Heart right ventricle (tissue), 16 donors: ENCODE measurements at regions not wholly inside any gene's neighbourhood (a gene's known extent, or its start where the extent isn't known, plus 50 kb on each side); places are given as distances from the start of the nearest gene placed in this dataset.
"Not testable (repeated sequence)": the region's sequence is repeated elsewhere in the genome, so short reads cannot be mapped to it uniquely, and the experiment has no call there.

Experiments
- ATAC-seq, 8 donors: fragments of 200-7000 bp; cut with Tn5 transposase; one replicate each; pipeline ENCODE4 v1.9.1; 2020; ENCODE audit warnings: mild to moderate bottlenecking in 8 of 8, moderate library complexity in 8 of 8, moderate number of reproducible peaks in 1 of 8
- DNase-seq, 2 donors: peaks; one replicate each; pipeline ENCODE4 v3.0.0-alpha.2; 2020
- H3K27ac ChIP-seq, 10 donors: fragments of 200-600 bp; sonication (generic) in 2 of 10; one replicate each; pipeline versions ENCODE4 v1.5.0 to v1.8.0; 2020 to 2022; ENCODE audit warnings: mild to moderate bottlenecking in 3 of 10
- H3K27me3 ChIP-seq, 7 donors: fragments of 200-600 bp; one replicate each; pipeline ENCODE4 v1.8.0; 2021 to 2022; ENCODE audit warnings: mild to moderate bottlenecking in 2 of 7
- H3K36me3 ChIP-seq, 9 donors: fragments of 200-600 bp; sonication (generic) in 1 of 9; one replicate each; pipeline versions ENCODE4 v1.5.0 to v1.8.0; 2020 to 2022; ENCODE audit warnings: mild to moderate bottlenecking in 2 of 9
- H3K4me1 ChIP-seq, 9 donors: fragments of 200-600 bp; sonication (generic) in 1 of 9; one replicate each; pipeline versions ENCODE4 v1.5.0 to v1.8.0; 2020 to 2022; ENCODE audit warnings: mild to moderate bottlenecking in 4 of 9
- H3K4me3 ChIP-seq, 10 donors: fragments of 200-600 bp; sonication (generic) in 2 of 10; one replicate each; pipeline versions ENCODE4 v1.5.0 to v1.8.0; 2020 to 2022; ENCODE audit warnings: mild to moderate bottlenecking in 7 of 10, moderate library complexity in 2 of 10
- H3K9me3 ChIP-seq, 11 donors: fragments of 200-600 bp in 10 of 11; sonication (generic) in 2 of 11; one replicate each; pipeline versions ENCODE4 v1.5.0 to v1.8.0; 2013 to 2022; ENCODE audit warnings: mild to moderate bottlenecking in 2 of 11, control low read depth in 1 of 11, moderate library complexity in 1 of 11
- CTCF ChIP-seq, 9 donors: fragments of 200-600 bp; sonication (generic) in 2 of 9; IDR thresholded peaks; one replicate each; pipeline versions ENCODE4 v1.5.0 to v1.8.0; 2021 to 2022; ENCODE audit warnings: antibody characterized with exemption in 9 of 9, mild to moderate bottlenecking in 5 of 9, moderate library complexity in 1 of 9
- WGBS, 2 donors: extraction: QIAGEN DNeasy Blood & Tissue Kit; methylation state at CpG; one replicate each; pipeline ENCODE4 v1.1.7; 2013; ENCODE audit warnings: inconsistent platforms in 1 of 2; 5-methylcytosine and 5-hydroxymethylcytosine counted together
- intact Hi-C, 10 donors: fragments of 100-400 bp; cut with DNase I; formaldehyde crosslinking; loops; one replicate each; pipeline versions ENCODE4 v1.11.1 to v1.14.2; 2022
- donor health status: Arrhythmogenic right ventricular cardiomyopathy.
- donor health status: ischemic (EF 13 %, LVEDD 7.1; RV severe dilation, severe dysfunction).
- donor health status: healthy with polysubstance abuse.
- donor health status: DM: no; HTN: yes; CAD: no.
- donor health status: DM: no; HTN: no; CAD: no.
- donor health status: ischemic (EF 25% LVEDD 6.9; RV normal size, moderate dysfunction).
- donor health status: ischemic (EF 25% LVEDD 5.7; RV mildly dilated, moderate dysfunction).
- donor health status: healthy.
- donor health status: DM: yes; HTN: yes; CAD: no.
- donor health status: Ischemic cardiomyopathy.
- donor health status: ischemic (EF 35%, LVEDD 5.7; RV mildly dilated, moderate dysfunction).
- donor health status: nonischemic (EF 11% LVEDD 7.7; RV severe dilation, severe dysfunction).
- donor health status: DM: yes; HTN: yes; CAD: no.
- donor health status: PGD.
- donor health status: ischemic (EF 29% LVEDD 5.4; RV normal size, mild dysfunction).
- donor health status: nonischemic (EF 23%, LVEDD 6.1; RV moderate dilation, normal function).

GRCh38 chr18:30792051-30792450 lies 250.5 kb downstream of the DSC3 start:
- Histone ChIP-seq H3K36me3 (no peaks in the 10 kb centered on the region), H3K27me3 (no peaks in the 10 kb centered on the region), H3K4me1 (no peaks in the 10 kb centered on the region), H3K4me3 (no peak overlapping the region), H3K27ac (no peak overlapping the region), H3K9me3 (no peaks in the 10 kb centered on the region)
- no peak for ATAC-seq
- intact Hi-C loops: no loop called here
- no peak for DNase-seq
- TF ChIP-seq CTCF (IDR thresholded peaks at IDR 0.05): no peak
- 61 to 75% methylated on average over 7 of the region's 7 CpGs for WGBS, 2 donors

GRCh38 chr18:30788411-30788991 lies 254.0 kb downstream of the DSC3 start:
- H3K4me3 ChIP-seq, H3K27me3 ChIP-seq, DNase-seq, H3K4me1 ChIP-seq, ATAC-seq, intact Hi-C loops, H3K27ac ChIP-seq, H3K36me3 ChIP-seq, H3K9me3 ChIP-seq: not testable (repeated sequence)
- WGBS, 2 donors: 93% methylated on average over 22 of the region's 22 CpGs

GRCh38 chr18:30787410-30787809 lies 255.1 kb downstream of the DSC3 start:
- ATAC-seq (no peak), DNase-seq (no peak)
- Histone ChIP-seq H3K27ac (no peak overlapping the region), H3K9me3 (peaks cover 0 to 2% (median 0%) of the 10 kb centered on the region in 11 donors), H3K36me3 (no peaks in the 10 kb centered on the region), H3K27me3 (no peaks in the 10 kb centered on the region), H3K4me1 (no peaks in the 10 kb centered on the region), H3K4me3 (no peak overlapping the region)
- intact Hi-C loops: no loop called here
- no peak for TF ChIP-seq CTCF (IDR thresholded peaks at IDR 0.05)

GRCh38 chr18:30781601-30782000 lies 260.9 kb downstream of the DSC3 start:
- intact Hi-C loops: no loop called here
- DNase-seq: no peak
- Histone ChIP-seq H3K36me3 (no peaks in the 10 kb centered on the region), H3K4me1 (no peaks in the 10 kb centered on the region), H3K27me3 (no peaks in the 10 kb centered on the region), H3K27ac (no peak overlapping the region), H3K4me3 (no peak overlapping the region), H3K9me3 (peaks cover 0 to 28% (median 2%) of the 10 kb centered on the region in 11 donors)
- TF ChIP-seq CTCF (IDR thresholded peaks at IDR 0.05): no peak
- ATAC-seq: no peak
- WGBS, 2 donors: 94 to 97% methylated on average over 2 of the region's 2 CpGs

GRCh38 chr18:30775629-30776028 lies 266.9 kb downstream of the DSC3 start:
- H3K9me3 ChIP-seq: peaks cover 0 to 25% (median 3%) of the 10 kb centered on the region in 11 donors
- no peak overlapping the region for H3K4me3 ChIP-seq
- TF ChIP-seq CTCF (IDR thresholded peaks at IDR 0.05): no peak
- H3K27me3 ChIP-seq: no peaks in the 10 kb centered on the region
- no peak for ATAC-seq
- H3K36me3 ChIP-seq: no peaks in the 10 kb centered on the region
- no peak overlapping the region for H3K27ac ChIP-seq
- H3K4me1 ChIP-seq: no peaks in the 10 kb centered on the region
- intact Hi-C loops: no loop called here
- no peak for DNase-seq

- H3K27me3 ChIP-seq, H3K4me1 ChIP-seq, H3K36me3 ChIP-seq, intact Hi-C loops, ATAC-seq, H3K4me3 ChIP-seq, DNase-seq, H3K27ac ChIP-seq: not testable (repeated sequence)
- 69 to 78% methylated on average over 4 of the region's 4 CpGs for WGBS, 2 donors
- H3K9me3 ChIP-seq: peaks cover 0 to 26% (median 2%) of the 10 kb centered on the region in 11 donors
Observed at GRCh38 chr18:30772170-30772569, 270.4 kb downstream of the DSC3 start.
